DND-41 (cell line): ENCODE measurements at regions not wholly inside any gene's neighbourhood (a gene's known extent, or its start where the extent isn't known, plus 50 kb on each side); places are given as distances from the start of the nearest gene placed in this dataset.

Source experiments
- CTCF ChIP-seq: IDR thresholded peaks from 2 replicates; pipeline ENCODE4 v1.5.1; 2012; ENCODE audit warnings: borderline replicate concordance, low read length, moderate library complexity, mild to moderate bottlenecking; ENCODE audit not compliant: poor library complexity, severe bottlenecking; ENCODE audit errors: extremely low read depth
- EZH2 ChIP-seq: IDR thresholded peaks from 3 replicates; pipeline ENCODE4 v1.6.1; 2012; ENCODE audit warnings: borderline replicate concordance, low read depth, mild to moderate bottlenecking, moderate library complexity, low read length, inconsistent platforms; ENCODE audit not compliant: severe bottlenecking

DNA sequence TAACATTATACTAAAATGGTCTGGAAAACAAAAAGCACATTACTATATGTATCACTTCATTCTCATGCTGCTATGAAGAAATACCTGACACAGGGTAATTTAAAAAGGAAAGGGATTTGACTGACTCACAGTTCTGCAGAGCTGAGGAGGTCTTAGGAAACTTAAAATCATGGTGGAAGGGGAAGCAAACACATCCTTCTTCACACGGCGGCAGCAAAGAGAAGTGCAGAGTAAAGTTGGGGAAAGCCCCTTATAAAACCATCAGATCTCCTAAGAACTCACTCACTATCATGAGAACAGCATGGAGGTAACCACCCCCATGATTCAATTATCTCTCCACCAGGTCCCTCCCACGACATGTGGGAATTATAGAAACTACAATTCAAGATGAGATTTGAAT lies 60.0 kb downstream of the FAM181B start:
- no peak for TF ChIP-seq CTCF
- no peak for TF ChIP-seq EZH2
